ENCODE measurements at regions not wholly inside any gene's neighbourhood (a gene's known extent, or its start where the extent isn't known, plus 50 kb on each side); places are given as distances from the start of the nearest gene placed in this dataset.

DNA sequence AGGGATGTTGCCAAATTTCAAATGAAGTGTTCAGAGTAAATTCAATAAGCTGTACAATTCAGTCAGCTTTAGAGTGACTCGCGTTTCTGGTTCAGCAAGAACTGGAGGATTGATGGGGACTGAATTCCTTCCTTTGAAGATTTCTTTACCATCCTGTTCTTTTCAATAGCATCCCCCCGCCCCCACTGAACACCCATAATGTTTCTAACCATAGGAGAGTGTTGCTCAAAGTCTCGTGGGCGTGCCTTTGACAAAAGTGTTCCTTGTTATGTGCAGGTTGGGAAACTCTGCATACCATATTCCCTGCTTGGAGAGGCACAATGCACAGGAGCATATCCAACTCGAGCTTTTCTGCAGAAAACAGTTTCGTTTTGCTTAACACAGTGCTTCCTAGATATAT, 323.5 kb upstream of the CASK start:
- intact Hi-C loops (cut with DNase I): no loop called here
- no peaks in the 10 kb centered on the region for H3K4me1 ChIP-seq
- no peaks in the 10 kb centered on the region for H3K9me3 ChIP-seq
- ATAC-seq (no peak), DNase-seq (no peak)
- 9 to 17% methylated on average over 7 of the region's 7 CpGs for WGBS, 2 donors
- no peaks in the 10 kb centered on the region for H3K36me3 ChIP-seq (replicated peaks in 1 of 2; ENCODE audit: insufficient read depth in 1 of 2, low read depth in 2 of 2)
- no peaks in the 10 kb centered on the region for H3K27me3 ChIP-seq
- no peak overlapping the region for H3K4me3 ChIP-seq
- no peak overlapping the region for H3K27ac ChIP-seq
- TF ChIP-seq POLR2A (IDR thresholded peaks at IDR 0.05): no peak
- TF ChIP-seq, protein P1, sequence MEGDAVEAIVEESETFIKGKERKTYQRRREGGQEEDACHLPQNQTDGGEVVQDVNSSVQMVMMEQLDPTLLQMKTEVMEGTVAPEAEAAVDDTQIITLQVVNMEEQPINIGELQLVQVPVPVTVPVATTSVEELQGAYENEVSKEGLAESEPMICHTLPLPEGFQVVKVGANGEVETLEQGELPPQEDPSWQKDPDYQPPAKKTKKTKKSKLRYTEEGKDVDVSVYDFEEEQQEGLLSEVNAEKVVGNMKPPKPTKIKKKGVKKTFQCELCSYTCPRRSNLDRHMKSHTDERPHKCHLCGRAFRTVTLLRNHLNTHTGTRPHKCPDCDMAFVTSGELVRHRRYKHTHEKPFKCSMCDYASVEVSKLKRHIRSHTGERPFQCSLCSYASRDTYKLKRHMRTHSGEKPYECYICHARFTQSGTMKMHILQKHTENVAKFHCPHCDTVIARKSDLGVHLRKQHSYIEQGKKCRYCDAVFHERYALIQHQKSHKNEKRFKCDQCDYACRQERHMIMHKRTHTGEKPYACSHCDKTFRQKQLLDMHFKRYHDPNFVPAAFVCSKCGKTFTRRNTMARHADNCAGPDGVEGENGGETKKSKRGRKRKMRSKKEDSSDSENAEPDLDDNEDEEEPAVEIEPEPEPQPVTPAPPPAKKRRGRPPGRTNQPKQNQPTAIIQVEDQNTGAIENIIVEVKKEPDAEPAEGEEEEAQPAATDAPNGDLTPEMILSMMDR (IDR thresholded peaks at IDR 0.05): no peak

DNA sequence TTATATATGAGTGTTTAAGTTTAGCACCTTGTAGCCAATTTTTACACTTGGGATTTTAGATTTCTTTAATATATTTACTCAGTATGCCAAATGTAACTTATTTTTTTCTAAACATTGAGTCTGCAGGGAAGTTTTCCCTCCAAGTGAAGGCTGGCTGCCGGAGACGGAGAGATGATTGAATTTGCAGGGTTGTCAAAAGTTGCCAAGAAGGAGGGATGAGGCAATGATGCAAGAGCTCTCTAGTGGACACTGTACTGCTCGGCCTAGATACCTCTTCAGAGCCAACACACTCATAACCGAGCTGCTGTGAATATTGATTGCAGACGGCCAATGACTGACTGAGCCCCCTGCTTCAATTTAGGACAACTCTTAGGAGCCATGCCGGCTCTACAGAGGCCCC, 318.6 kb upstream of the CASK start:
- no peak for ATAC-seq
- Histone ChIP-seq H3K27ac (no peak overlapping the region), H3K4me3 (no peak overlapping the region), H3K9me3 (no peaks in the 10 kb centered on the region), H3K27me3 (no peaks in the 10 kb centered on the region), H3K36me3 (replicated peaks in 1 of 2; ENCODE audit: insufficient read depth in 1 of 2, low read depth in 2 of 2) (no peaks in the 10 kb centered on the region), H3K4me1 (no peaks in the 10 kb centered on the region)
- WGBS, 2 donors: 81 to 83% methylated on average over 4 to 5 of the region's 6 CpGs
- intact Hi-C loops (cut with DNase I): no loop called here
- no peak for DNase-seq
- TF ChIP-seq POLR2A (IDR thresholded peaks at IDR 0.05): no peak
- TF ChIP-seq, protein P1 (IDR thresholded peaks at IDR 0.05): no peak

DNA sequence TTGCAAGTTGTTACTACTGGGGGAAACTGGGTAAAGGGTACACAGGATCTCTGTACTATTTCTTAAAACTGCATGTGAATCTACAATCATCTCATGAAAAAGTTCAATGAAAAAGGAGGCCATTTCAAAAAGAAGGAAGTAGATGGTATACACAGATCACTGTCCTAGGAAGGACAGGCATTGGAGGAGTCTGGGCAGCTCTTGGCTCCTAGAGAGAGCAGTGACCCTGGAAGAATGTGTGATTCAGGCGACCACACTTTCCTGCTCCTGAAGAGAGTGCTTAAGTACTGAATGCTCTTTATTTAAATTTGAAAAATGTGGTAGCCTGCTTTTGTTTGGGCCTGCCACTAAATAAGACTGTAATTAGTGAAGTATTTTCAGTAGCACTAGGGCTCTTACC, 318.1 kb upstream of the CASK start:
- Histone ChIP-seq H3K4me1 (no peaks in the 10 kb centered on the region), H3K9me3 (no peaks in the 10 kb centered on the region), H3K4me3 (no peak overlapping the region), H3K27ac (no peak overlapping the region), H3K36me3 (replicated peaks in 1 of 2; ENCODE audit: insufficient read depth in 1 of 2, low read depth in 2 of 2) (no peaks in the 10 kb centered on the region), H3K27me3 (no peaks in the 10 kb centered on the region)
- 56 to 88% methylated on average over 1 of the region's 1 CpG for WGBS, 2 donors
- ATAC-seq (no peak), DNase-seq (no peak)
- intact Hi-C loops (cut with DNase I): no loop called here
- TF ChIP-seq, protein P1 (IDR thresholded peaks at IDR 0.05): no peak
- TF ChIP-seq POLR2A (IDR thresholded peaks at IDR 0.05): no peak

DNA sequence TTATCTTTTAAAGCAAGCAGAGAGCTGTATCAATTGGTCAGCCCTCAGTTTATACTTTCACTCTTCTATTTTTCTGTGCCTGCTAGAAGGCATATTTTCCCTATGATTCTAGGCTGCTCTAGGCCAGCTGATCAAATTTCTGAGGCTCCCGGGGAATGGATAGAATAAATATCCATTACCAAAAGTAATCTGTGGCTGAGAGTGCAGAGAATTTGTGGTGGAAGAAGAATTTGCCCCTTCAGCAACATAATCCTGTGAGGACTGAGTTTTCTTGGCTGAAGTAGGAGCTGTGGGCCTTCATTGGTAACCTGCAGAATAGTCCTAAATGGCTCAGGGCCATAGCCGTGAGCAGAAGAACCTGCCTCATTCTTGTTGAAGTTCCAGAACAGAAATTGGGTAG, 314.6 kb upstream of the CASK start:
- TF ChIP-seq, protein P1 (IDR thresholded peaks at IDR 0.05): no peak
- TF ChIP-seq POLR2A (IDR thresholded peaks at IDR 0.05): no peak
- H3K27ac ChIP-seq: no peak overlapping the region
- DNase-seq: no peak
- no peaks in the 10 kb centered on the region for H3K9me3 ChIP-seq
- no peaks in the 10 kb centered on the region for H3K4me1 ChIP-seq
- no peak for ATAC-seq
- WGBS, 2 donors: 67 to 74% methylated on average over 2 of the region's 2 CpGs
- intact Hi-C loops (cut with DNase I): no loop called here
- no peak overlapping the region for H3K4me3 ChIP-seq
- H3K27me3 ChIP-seq: no peaks in the 10 kb centered on the region
- H3K36me3 ChIP-seq (replicated peaks in 1 of 2; ENCODE audit: insufficient read depth in 1 of 2, low read depth in 2 of 2): no peaks in the 10 kb centered on the region

DNA sequence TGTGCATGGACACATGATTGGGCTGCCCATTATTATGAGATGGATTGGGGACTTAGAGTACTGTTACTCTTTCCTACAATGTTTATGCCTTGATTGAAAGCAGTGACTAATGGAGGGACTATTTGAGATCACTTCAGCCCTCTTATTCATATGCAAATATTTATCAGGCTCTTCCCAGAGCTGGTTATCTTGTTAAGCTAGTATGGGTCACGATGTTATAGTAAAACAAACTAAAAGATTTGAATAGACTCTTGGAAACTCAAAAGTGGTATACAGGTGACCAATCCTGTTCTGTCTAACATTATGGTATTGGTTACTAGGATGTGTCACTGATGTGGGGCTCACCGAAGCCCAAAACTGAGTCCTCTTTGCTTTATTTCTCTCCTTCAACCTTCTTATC, 306.2 kb upstream of the CASK start:
- ATAC-seq: no peak
- Histone ChIP-seq H3K4me3 (no peak overlapping the region), H3K27me3 (no peaks in the 10 kb centered on the region), H3K9me3 (no peaks in the 10 kb centered on the region), H3K27ac (no peak overlapping the region), H3K36me3 (replicated peaks in 1 of 2; ENCODE audit: insufficient read depth in 1 of 2, low read depth in 2 of 2) (no peaks in the 10 kb centered on the region), H3K4me1 (no peaks in the 10 kb centered on the region)
- intact Hi-C loops (cut with DNase I): no loop called here
- DNase-seq: no peak
- 71 to 80% methylated on average over 2 of the region's 2 CpGs for WGBS, 2 donors
- TF ChIP-seq, protein P1 (IDR thresholded peaks at IDR 0.05): no peak
- TF ChIP-seq POLR2A (IDR thresholded peaks at IDR 0.05): no peak
